ENCODE measurements at regions not wholly inside any gene's neighbourhood (a gene's known extent, or its start where the extent isn't known, plus 50 kb on each side); places are given as distances from the start of the nearest gene placed in this dataset.

- no peak for DNase-seq (ENCODE audit: low read depth, low spot score)
- POLR2A ChIA-PET: no interaction called here
- Histone ChIP-seq H3K4me1 (ENCODE audit: control insufficient read depth, insufficient read depth, low read length) (no peaks in the 10 kb centered on the region), H3K9me3 (replicated peaks; ENCODE audit: control insufficient read depth, insufficient read depth, low read length) (no peaks in the 10 kb centered on the region), H3K27ac (ENCODE audit: control insufficient read depth, insufficient read depth) (no peak overlapping the region), H4K20me1 (ENCODE audit: control insufficient read depth, insufficient read depth) (no peaks in the 10 kb centered on the region), H3K79me2 (ENCODE audit: control insufficient read depth, insufficient read depth, low read length) (no peaks in the 10 kb centered on the region), H3K9ac (ENCODE audit: control insufficient read depth, insufficient read depth, low read length) (no peak overlapping the region), H3K36me3 (ENCODE audit: control insufficient read depth in 2 of 2, insufficient read depth in 2 of 2, low read length in 1 of 2) (no peaks in the 10 kb centered on the region), H2AFZ (ENCODE audit: control insufficient read depth, low read depth, low read length) (no peak overlapping the region), H3K4me2 (ENCODE audit: control insufficient read depth, insufficient read depth) (no peak overlapping the region), H3K27me3 (replicated peaks in 1 of 2; ENCODE audit: control insufficient read depth in 2 of 2, insufficient read depth in 2 of 2, low read length in 1 of 2) (no peaks in the 10 kb centered on the region), H3K4me3 (no peak overlapping the region)
- CTCF ChIA-PET: no interaction called here
- WGBS (ENCODE audit: insufficient coverage, insufficient replicate concordance, low lambda C conversion rate, missing lambda C conversion rate): 0% methylated on average over 1 of the region's 1 CpG
- BruUV-seq (replicated peaks): no TSS peak
- RAD21 ChIA-PET (ENCODE audit: unreplicated experiment): no interaction called here
- TF ChIP-seq ZNF207 (IDR thresholded peaks at IDR 0.05; ENCODE audit: borderline replicate concordance) (no peak), MTA3 (IDR thresholded peaks at IDR 0.05; ENCODE audit: borderline replicate concordance, low read length) (no peak), PKNOX1 (IDR thresholded peaks at IDR 0.05) (no peak), RELA (IDR thresholded peaks at IDR 0.05; ENCODE audit: borderline replicate concordance, partially characterized antibody) (no peak), HDAC6 (IDR thresholded peaks at IDR 0.05; ENCODE audit: unreplicated experiment) (no peak), CHD4 (IDR thresholded peaks at IDR 0.05) (no peak), ESRRA (IDR thresholded peaks at IDR 0.05; ENCODE audit: low read length) (no peak), MYC (IDR thresholded peaks at IDR 0.05; ENCODE audit: insufficient read depth, insufficient read length, insufficient replicate concordance, low read length, severe bottlenecking) (no peak)
- TF ChIP-seq, protein P1, sequence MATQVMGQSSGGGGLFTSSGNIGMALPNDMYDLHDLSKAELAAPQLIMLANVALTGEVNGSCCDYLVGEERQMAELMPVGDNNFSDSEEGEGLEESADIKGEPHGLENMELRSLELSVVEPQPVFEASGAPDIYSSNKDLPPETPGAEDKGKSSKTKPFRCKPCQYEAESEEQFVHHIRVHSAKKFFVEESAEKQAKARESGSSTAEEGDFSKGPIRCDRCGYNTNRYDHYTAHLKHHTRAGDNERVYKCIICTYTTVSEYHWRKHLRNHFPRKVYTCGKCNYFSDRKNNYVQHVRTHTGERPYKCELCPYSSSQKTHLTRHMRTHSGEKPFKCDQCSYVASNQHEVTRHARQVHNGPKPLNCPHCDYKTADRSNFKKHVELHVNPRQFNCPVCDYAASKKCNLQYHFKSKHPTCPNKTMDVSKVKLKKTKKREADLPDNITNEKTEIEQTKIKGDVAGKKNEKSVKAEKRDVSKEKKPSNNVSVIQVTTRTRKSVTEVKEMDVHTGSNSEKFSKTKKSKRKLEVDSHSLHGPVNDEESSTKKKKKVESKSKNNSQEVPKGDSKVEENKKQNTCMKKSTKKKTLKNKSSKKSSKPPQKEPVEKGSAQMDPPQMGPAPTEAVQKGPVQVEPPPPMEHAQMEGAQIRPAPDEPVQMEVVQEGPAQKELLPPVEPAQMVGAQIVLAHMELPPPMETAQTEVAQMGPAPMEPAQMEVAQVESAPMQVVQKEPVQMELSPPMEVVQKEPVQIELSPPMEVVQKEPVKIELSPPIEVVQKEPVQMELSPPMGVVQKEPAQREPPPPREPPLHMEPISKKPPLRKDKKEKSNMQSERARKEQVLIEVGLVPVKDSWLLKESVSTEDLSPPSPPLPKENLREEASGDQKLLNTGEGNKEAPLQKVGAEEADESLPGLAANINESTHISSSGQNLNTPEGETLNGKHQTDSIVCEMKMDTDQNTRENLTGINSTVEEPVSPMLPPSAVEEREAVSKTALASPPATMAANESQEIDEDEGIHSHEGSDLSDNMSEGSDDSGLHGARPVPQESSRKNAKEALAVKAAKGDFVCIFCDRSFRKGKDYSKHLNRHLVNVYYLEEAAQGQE (IDR thresholded peaks at IDR 0.05; ENCODE audit: low read depth, low read length): no peak
- TF ChIP-seq, protein P2, sequence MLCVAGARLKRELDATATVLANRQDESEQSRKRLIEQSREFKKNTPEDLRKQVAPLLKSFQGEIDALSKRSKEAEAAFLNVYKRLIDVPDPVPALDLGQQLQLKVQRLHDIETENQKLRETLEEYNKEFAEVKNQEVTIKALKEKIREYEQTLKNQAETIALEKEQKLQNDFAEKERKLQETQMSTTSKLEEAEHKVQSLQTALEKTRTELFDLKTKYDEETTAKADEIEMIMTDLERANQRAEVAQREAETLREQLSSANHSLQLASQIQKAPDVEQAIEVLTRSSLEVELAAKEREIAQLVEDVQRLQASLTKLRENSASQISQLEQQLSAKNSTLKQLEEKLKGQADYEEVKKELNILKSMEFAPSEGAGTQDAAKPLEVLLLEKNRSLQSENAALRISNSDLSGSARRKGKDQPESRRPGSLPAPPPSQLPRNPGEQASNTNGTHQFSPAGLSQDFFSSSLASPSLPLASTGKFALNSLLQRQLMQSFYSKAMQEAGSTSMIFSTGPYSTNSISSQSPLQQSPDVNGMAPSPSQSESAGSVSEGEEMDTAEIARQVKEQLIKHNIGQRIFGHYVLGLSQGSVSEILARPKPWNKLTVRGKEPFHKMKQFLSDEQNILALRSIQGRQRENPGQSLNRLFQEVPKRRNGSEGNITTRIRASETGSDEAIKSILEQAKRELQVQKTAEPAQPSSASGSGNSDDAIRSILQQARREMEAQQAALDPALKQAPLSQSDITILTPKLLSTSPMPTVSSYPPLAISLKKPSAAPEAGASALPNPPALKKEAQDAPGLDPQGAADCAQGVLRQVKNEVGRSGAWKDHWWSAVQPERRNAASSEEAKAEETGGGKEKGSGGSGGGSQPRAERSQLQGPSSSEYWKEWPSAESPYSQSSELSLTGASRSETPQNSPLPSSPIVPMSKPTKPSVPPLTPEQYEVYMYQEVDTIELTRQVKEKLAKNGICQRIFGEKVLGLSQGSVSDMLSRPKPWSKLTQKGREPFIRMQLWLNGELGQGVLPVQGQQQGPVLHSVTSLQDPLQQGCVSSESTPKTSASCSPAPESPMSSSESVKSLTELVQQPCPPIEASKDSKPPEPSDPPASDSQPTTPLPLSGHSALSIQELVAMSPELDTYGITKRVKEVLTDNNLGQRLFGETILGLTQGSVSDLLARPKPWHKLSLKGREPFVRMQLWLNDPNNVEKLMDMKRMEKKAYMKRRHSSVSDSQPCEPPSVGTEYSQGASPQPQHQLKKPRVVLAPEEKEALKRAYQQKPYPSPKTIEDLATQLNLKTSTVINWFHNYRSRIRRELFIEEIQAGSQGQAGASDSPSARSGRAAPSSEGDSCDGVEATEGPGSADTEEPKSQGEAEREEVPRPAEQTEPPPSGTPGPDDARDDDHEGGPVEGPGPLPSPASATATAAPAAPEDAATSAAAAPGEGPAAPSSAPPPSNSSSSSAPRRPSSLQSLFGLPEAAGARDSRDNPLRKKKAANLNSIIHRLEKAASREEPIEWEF (IDR thresholded peaks at IDR 0.05; ENCODE audit: insufficient replicate concordance, low read depth, low read length): no peak
- SMC1A ChIA-PET (ENCODE audit: uncharacterized antibody, unreplicated experiment): no interaction called here
- ATAC-seq: no peak
- in situ Hi-C loops (cut with MboI): no loop called here
- no peak for FAIRE-seq
- intact Hi-C loops (cut with micrococcal nuclease; ENCODE audit: unreplicated experiment): no loop called here
Measured at GRCh38 chr4:28351102-28351501, 1490.5 kb downstream of the STIM2 start.

Measured in GM12878 (cell line).